Kidney capillary endothelial cell (primary cell): ENCODE measurements at regions not wholly inside any gene's neighbourhood (a gene's known extent, or its start where the extent isn't known, plus 50 kb on each side); places are given as distances from the start of the nearest gene placed in this dataset.

Source experiments
- DNase-seq: peaks from one replicate; pipeline ENCODE4 v3.0.0-alpha.2; 2018; ENCODE audit warnings: low spot score

GRCh38 chr5:98563885-98564653 lies 209.4 kb upstream of the RGMB start:
- no peak for DNase-seq

- DNase-seq, result no peak
Observed at GRCh38 chr5:98564836-98565235, 208.6 kb upstream of the RGMB start.

- DNase-seq, result no peak
Observed at GRCh38 chr5:98568336-98568735, 205.1 kb upstream of the RGMB start.

GRCh38 chr5:98569288-98569687 lies 204.2 kb upstream of the RGMB start:
- DNase-seq, result no peak

GRCh38 chr5:98570010-98570409 lies 203.5 kb upstream of the RGMB start:
- DNase-seq, result no peak

- no peak for DNase-seq
Observed at GRCh38 chr5:98570661-98571191, 202.7 kb upstream of the RGMB start.

GRCh38 chr5:98573834-98574320 lies 199.6 kb upstream of the RGMB start:
- DNase-seq, result no peak

GRCh38 chr5:98576275-98576674 lies 197.2 kb upstream of the RGMB start:
- no peak for DNase-seq

GRCh38 chr5:98578438-98578837 lies 195.0 kb upstream of the RGMB start:
- no peak for DNase-seq

GRCh38 chr5:98581112-98581997 lies 192.1 kb upstream of the RGMB start:
- no peak for DNase-seq

GRCh38 chr5:98583586-98583985 lies 189.9 kb upstream of the RGMB start:
- no peak for DNase-seq

GRCh38 chr5:98585661-98586310 lies 187.7 kb upstream of the RGMB start:
- no peak for DNase-seq

- no peak for DNase-seq
Observed at GRCh38 chr5:98586581-98586980, 186.9 kb upstream of the RGMB start.

- no peak for DNase-seq
Observed at GRCh38 chr5:98587166-98587565, 186.3 kb upstream of the RGMB start.

- no peak for DNase-seq
Observed at GRCh38 chr5:98588215-98588614, 185.2 kb upstream of the RGMB start.

- DNase-seq, result no peak
Observed at GRCh38 chr5:98593418-98593817, 180.0 kb upstream of the RGMB start.

GRCh38 chr5:98594098-98594497 lies 179.4 kb upstream of the RGMB start:
- DNase-seq, result no peak

- DNase-seq, result no peak
Observed at GRCh38 chr5:98599016-98599415, 174.4 kb upstream of the RGMB start.

- no peak for DNase-seq
Observed at GRCh38 chr5:98602534-98603112, 170.8 kb upstream of the RGMB start.

- no peak for DNase-seq
Observed at GRCh38 chr5:98603456-98603855, 170.0 kb upstream of the RGMB start.

GRCh38 chr5:98604301-98604700 lies 169.2 kb upstream of the RGMB start:
- no peak for DNase-seq
